Heart left ventricle (tissue), 13 donors: ENCODE measurements at regions not wholly inside any gene's neighbourhood (a gene's known extent, or its start where the extent isn't known, plus 50 kb on each side); places are given as distances from the start of the nearest gene placed in this dataset.

ENCODE experiments used
- POLR2A ChIP-seq, 2 donors: fragments of 450-650 bp; IDR thresholded peaks; one replicate each; pipeline ENCODE4 v1.6.1; 2017; ENCODE audit warnings: antibody characterized with exemption in 2 of 2, mild to moderate bottlenecking in 2 of 2, moderate library complexity in 2 of 2
- TF ChIP-seq, protein P1 (sequence below), 12 donors: fragments of 200-600 bp; sonication (generic) in 4 of 12; IDR thresholded peaks; one replicate each; pipeline versions ENCODE4 v1.5.0 to v1.8.0; 2018 to 2022; ENCODE audit warnings: antibody characterized with exemption in 12 of 12, mild to moderate bottlenecking in 5 of 12
- donor health status: ischemic (EF 13 %, LVEDD 7.1; RV severe dilation, severe dysfunction).
- donor health status: DM: no; HTN: yes; CAD: no.
- donor health status: DM: no; HTN: no; CAD: no.
- donor health status: ischemic (EF 25% LVEDD 6.9; RV normal size, moderate dysfunction).
- donor health status: ischemic (EF 25% LVEDD 5.7; RV mildly dilated, moderate dysfunction).
- donor health status: ischemic (EF 35%, LVEDD 5.7; RV mildly dilated, moderate dysfunction).
- donor health status: nonischemic (EF 11% LVEDD 7.7; RV severe dilation, severe dysfunction).
- donor health status: DM: yes; HTN: yes; CAD: no.
- donor health status: PGD.
- donor health status: ischemic (EF 29% LVEDD 5.4; RV normal size, mild dysfunction).
- donor health status: nonischemic (EF 23%, LVEDD 6.1; RV moderate dilation, normal function).

- TF ChIP-seq, protein P1, sequence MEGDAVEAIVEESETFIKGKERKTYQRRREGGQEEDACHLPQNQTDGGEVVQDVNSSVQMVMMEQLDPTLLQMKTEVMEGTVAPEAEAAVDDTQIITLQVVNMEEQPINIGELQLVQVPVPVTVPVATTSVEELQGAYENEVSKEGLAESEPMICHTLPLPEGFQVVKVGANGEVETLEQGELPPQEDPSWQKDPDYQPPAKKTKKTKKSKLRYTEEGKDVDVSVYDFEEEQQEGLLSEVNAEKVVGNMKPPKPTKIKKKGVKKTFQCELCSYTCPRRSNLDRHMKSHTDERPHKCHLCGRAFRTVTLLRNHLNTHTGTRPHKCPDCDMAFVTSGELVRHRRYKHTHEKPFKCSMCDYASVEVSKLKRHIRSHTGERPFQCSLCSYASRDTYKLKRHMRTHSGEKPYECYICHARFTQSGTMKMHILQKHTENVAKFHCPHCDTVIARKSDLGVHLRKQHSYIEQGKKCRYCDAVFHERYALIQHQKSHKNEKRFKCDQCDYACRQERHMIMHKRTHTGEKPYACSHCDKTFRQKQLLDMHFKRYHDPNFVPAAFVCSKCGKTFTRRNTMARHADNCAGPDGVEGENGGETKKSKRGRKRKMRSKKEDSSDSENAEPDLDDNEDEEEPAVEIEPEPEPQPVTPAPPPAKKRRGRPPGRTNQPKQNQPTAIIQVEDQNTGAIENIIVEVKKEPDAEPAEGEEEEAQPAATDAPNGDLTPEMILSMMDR (IDR thresholded peaks at IDR 0.05), result no peak
- no peak for TF ChIP-seq POLR2A (IDR thresholded peaks at IDR 0.05)
These were observed 69.4 kb upstream of the FBXL4 start for GRCh38 chr6:99017150-99017549.
